Astrocyte of the cerebellum (primary cell): ENCODE measurements at regions not wholly inside any gene's neighbourhood (a gene's known extent, or its start where the extent isn't known, plus 50 kb on each side); places are given as distances from the start of the nearest gene placed in this dataset.

ENCODE experiments used
- DNase-seq: peaks from one replicate; pipeline ENCODE4 v3.0.0-alpha.2; 2011; ENCODE audit warnings: low read depth
- H3K4me3 ChIP-seq: 2 replicates; pipeline ENCODE4 v1.5.1; 2011; ENCODE audit warnings: mild to moderate bottlenecking, low read depth, low read length, moderate library complexity
- CTCF ChIP-seq: IDR thresholded peaks from 2 replicates; pipeline ENCODE4 v1.5.1; 2012; ENCODE audit warnings: low read length, low read depth, moderate library complexity, mild to moderate bottlenecking; ENCODE audit errors: missing control alignments
- in situ Hi-C: cut with HindIII; loops from 2 replicates; pipeline ENCODE4 v1.10.0; 2017; ENCODE audit warnings: low sequenced_read_pairs

- H3K4me3 ChIP-seq = no peak overlapping the region
- TF ChIP-seq CTCF = no peak
- no peak for DNase-seq
- in situ Hi-C loops = no loop called here
These were observed 55.3 kb upstream of the ROR1 start for GRCh38 chr1:63718541-63718970.

GRCh38 chr1:63721531-63722189 is 52.2 kb upstream of the ROR1 start:
- no peak overlapping the region for H3K4me3 ChIP-seq
- no peak for DNase-seq
- TF ChIP-seq CTCF = no peak
- in situ Hi-C loops = no loop called here

- DNase-seq = no peak
- in situ Hi-C loops = no loop called here
- TF ChIP-seq CTCF = no peak
These were observed 50.2 kb upstream of the ROR1 start for GRCh38 chr1:63723602-63724001.

More at GRCh38 chr1:63723602-63724001, 50.2 kb upstream of the ROR1 start:
- H3K4me3 ChIP-seq = no peak overlapping the region
